ENCODE measurements at regions not wholly inside any gene's neighbourhood (a gene's known extent, or its start where the extent isn't known, plus 50 kb on each side); places are given as distances from the start of the nearest gene placed in this dataset.

GRCh38 chr13:91054902-91055301 lies 292.6 kb upstream of the MIR17HG start:
- H3K4me1 ChIP-seq (ENCODE audit: control insufficient read depth in 1 of 2, insufficient read depth in 2 of 2, low read length in 2 of 2) = no peaks in the 10 kb centered on the region
- POLR2A ChIA-PET = no interaction called here
- H3K9me2 ChIP-seq (ENCODE audit: insufficient read depth) = no peaks in the 10 kb centered on the region
- RAD21 ChIA-PET (ENCODE audit: low non-redundant PET in 1 of 2, low total read pairs in 2 of 2, uncharacterized antibody in 2 of 2, unreplicated experiment in 2 of 2) = no interaction called here
- no peak for ATAC-seq
- intact Hi-C loops (cut with micrococcal nuclease) = no loop called here
- no peak overlapping the region for H3K4me2 ChIP-seq (ENCODE audit: low read length)
- no peak overlapping the region for H2AFZ ChIP-seq (ENCODE audit: low read depth, low read length, poor library complexity, severe bottlenecking)
- peaks cover 0 to 3% of the 10 kb centered on the region in 2 experiments; a peak in 1 of 4 replicates for H3K9me3 ChIP-seq (ENCODE audit: control insufficient read depth in 1 of 2, insufficient read depth in 1 of 2, low read depth in 1 of 2, low read length in 2 of 2)
- CTCF ChIA-PET = no interaction called here
- no peaks in the 10 kb centered on the region for H3K36me3 ChIP-seq (ENCODE audit: control insufficient read depth in 1 of 2, insufficient read depth in 2 of 2, low read length in 2 of 2)
- no peak overlapping the region for H3K9ac ChIP-seq (ENCODE audit: low read length)
- H3K4me3 ChIP-seq (replicated peaks in 1 of 2; ENCODE audit: low read depth in 1 of 2, low read length in 2 of 2) = no peak overlapping the region
- no peaks in the 10 kb centered on the region for H4K20me1 ChIP-seq (ENCODE audit: insufficient read depth)
- H3K27me3 ChIP-seq (ENCODE audit: insufficient read depth, low read length) = no peaks in the 10 kb centered on the region
- H3K79me2 ChIP-seq (ENCODE audit: insufficient read depth, low read length) = no peaks in the 10 kb centered on the region
- DNase-seq (ENCODE audit: low read depth, low spot score) = no peak
- no peak overlapping the region for H3K27ac ChIP-seq (ENCODE audit: low read depth, low read length)
- TF ChIP-seq JUND (IDR thresholded peaks at IDR 0.05) (no peak), POLR2A (IDR thresholded peaks at IDR 0.05; ENCODE audit: borderline replicate concordance, extremely low read depth, insufficient read depth, insufficient read length) (no peak), MAX (IDR thresholded peaks at IDR 0.05) (no peak), SIN3A (IDR thresholded peaks at IDR 0.05; ENCODE audit: low read depth) (no peak), TCF7L2 (IDR thresholded peaks at IDR 0.05; ENCODE audit: borderline replicate concordance, extremely low read depth, insufficient read depth, insufficient read length) (no peak), EZH2phosphoT487 (IDR thresholded peaks at IDR 0.05; ENCODE audit: borderline replicate concordance) (no peak), CTCF (IDR thresholded peaks at IDR 0.05 in 2 of 3, conservative IDR thresholded peaks at IDR 0.05 in 1 of 3; ENCODE audit: borderline replicate concordance in 1 of 3, insufficient read depth in 1 of 3, low read depth in 2 of 3, low read length in 2 of 3) (no peak), POLR2AphosphoS5 (IDR thresholded peaks at IDR 0.05; ENCODE audit: low read depth, low read length) (no peak), REST (IDR thresholded peaks at IDR 0.05; ENCODE audit: low read depth) (no peak), RAD21 (IDR thresholded peaks at IDR 0.05; ENCODE audit: low read depth) (no peak), SP1 (IDR thresholded peaks at IDR 0.05; ENCODE audit: low read depth) (no peak), CEBPB (IDR thresholded peaks at IDR 0.05; ENCODE audit: low read depth) (no peak), FOSL1 (IDR thresholded peaks at IDR 0.05; ENCODE audit: low read depth) (no peak), ZNF274 (IDR thresholded peaks at IDR 0.05; ENCODE audit: low read depth, low read length) (no peak), EZH2 (IDR thresholded peaks at IDR 0.05) (no peak), ZFX (IDR thresholded peaks at IDR 0.05) (no peak), SRF (IDR thresholded peaks at IDR 0.05; ENCODE audit: low read depth) (no peak), EGR1 (IDR thresholded peaks at IDR 0.05; ENCODE audit: low read depth) (no peak), YY1 (IDR thresholded peaks at IDR 0.05; ENCODE audit: extremely low read depth, insufficient replicate concordance, low read depth, low read length) (no peak)
- no TSS peak for BruUV-seq (replicated peaks)

All from HCT116 (cell line).